NCI-H345 treated with DMSO at 0.1 percent for 48 hours (cell line): ENCODE measurements at regions not wholly inside any gene's neighbourhood (a gene's known extent, or its start where the extent isn't known, plus 50 kb on each side); places are given as distances from the start of the nearest gene placed in this dataset.
"Not testable (repeated sequence)": the region's sequence is repeated elsewhere in the genome, so short reads cannot be mapped to it uniquely, and the experiment has no call there.

Source experiments
- DNase-seq: peaks from one replicate; lab custom pipeline; 2025; ENCODE audit not compliant: unreplicated experiment; lab: John Stamatoyannopoulos, UW

DNA sequence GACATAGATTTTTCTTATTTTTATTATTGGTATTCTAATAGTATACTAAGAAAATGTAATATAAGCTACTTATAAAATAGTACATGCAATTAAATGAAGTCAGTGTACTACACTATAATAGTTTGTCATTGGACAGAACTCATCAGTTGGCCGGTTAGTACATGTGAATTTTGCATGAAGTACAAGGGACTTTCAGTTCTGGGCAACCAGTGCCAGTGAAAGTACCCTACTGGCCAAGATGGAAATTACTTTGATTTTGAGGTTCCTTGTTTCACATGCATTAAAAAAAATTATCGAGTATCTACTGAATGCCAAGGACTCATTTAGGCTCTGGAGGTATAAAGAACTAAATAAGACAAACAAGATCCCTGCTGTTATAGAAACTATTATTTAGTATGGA is 213.4 kb upstream of the ELL2 start:
- DNase-seq, result no peak

GRCh38 chr5:96173366-96173765 is 211.7 kb upstream of the ELL2 start:
- no peak for DNase-seq

GRCh38 chr5:96172436-96172835 is 210.8 kb upstream of the ELL2 start:
- DNase-seq, result no peak

DNA sequence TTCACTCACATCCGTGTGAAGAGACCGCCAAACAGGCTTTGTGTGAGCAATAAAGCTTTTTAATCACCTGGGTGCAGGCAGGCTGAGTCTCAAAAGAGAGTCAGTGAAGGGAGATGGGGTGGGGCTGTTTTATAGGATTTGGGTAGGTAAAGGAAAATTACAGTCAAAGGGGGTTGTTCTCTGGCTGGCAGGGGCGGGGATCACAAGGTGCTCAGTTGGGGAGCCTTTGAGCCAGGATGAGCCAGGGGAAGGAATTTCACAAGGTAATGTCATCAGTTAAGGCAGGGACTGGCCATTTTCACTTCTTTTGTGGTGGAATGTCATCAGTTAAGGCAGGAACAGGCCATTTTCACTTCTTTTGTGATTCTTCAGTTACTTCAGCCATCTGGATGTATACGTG is 210.3 kb upstream of the ELL2 start:
- not testable (repeated sequence) for DNase-seq

DNA sequence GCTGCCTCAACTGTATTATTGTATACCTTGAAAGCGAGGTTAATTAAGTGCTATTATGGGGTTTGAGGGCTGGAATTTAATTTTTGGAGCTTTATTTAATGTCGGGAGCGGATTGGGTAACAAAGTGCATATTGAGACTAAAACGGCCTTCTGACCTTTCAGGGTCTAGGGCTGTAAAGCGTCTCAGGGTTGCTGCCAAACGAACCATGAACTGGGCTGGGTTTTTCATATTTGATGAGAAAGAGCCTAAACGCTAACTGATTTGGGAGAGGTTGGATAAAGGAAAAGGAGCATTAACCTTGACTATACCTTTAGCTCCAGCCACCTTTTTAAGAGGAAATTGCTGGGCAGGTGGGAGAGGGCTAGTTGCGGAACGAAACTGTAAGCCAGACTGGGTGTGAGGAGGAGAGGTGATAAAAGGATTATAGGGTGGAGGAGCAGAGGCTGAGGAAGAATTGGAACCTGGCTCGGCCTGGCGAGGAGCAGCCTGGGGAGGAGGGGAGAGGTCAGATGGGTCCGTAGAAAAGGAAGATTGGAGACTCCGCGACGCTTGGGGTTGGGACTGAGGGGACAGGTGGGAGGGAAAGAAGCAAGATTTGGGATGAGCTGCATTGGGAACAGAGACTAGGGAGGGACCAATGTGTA is 209.0 kb upstream of the ELL2 start:
- DNase-seq, result not testable (repeated sequence)

DNA sequence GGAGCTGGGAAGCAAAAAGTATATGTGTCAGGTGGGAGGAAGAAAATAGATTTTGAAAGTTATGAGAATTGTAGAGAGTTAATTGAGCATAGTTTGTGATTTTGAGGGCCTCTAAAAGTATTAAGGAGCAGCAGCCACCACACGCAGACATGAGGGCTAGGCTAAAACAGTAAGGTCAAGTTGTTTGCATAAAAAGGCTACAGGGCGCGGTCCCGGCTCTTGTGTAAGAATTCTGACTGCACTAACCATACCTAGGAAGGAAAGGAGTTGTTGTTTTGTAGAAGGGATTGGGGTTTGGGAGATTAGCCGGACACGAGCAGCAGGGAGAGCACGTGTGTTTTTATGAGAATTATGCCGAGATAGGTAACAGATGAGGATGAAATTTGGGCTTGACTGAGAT is 207.2 kb upstream of the ELL2 start:
- DNase-seq, result not testable (repeated sequence)

GRCh38 chr5:96159043-96159442 is 197.4 kb upstream of the ELL2 start:
- no peak for DNase-seq

DNA sequence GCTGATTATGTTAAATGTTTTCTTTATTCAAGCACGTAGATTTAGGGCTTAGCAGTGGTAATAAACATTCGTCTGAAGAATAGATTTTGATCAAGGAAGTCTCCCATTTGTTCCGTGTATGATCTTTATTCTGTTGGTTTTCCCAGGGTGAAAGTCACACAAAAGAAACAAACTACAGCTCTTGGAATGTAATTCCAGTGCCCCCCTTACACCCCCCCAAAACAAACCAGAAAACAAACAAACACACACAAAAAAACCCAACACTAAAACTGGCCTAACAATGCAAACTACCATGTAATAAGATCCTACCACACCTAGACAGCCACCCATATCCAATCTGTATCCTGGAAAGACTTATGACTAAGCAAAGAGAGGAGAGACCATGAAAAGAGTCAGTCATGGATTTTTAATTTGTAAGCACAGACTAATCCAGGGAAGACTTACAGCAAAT is 196.2 kb upstream of the ELL2 start:
- DNase-seq, result no peak

DNA sequence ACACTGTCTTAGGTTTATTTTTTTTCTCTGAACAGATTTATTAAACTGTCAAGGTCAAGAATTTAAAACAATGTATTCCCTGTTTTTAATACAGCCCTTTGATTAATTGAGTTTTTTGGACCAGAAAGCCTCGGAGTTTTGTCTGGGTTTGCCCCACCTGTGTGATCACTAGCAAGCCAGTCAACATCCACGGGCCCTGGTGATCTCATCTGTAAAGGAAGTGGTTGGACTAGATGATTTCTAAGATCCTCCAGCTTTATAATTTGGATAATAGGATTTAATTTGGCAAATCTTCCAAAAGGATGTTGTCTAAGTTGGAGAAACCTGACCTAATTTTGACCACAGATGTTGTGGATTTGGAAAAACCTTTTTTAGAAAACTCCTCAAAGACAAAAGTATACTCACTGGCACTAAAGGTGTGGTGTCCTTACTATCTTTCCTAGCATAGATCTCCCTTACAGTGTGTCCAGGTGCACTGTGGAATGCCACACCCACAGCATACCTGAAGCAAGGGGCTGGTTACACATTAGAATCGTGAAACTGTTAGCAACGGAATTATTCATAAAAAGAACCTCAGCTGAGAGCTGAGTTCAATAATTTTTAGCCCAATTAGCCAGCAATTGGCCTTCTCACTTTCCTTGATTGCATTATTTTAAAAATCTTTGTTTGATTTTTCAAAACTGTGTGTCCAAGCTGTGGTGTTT is 195.6 kb upstream of the ELL2 start:
- no peak for DNase-seq

GRCh38 chr5:96155147-96155546 is 193.5 kb upstream of the ELL2 start:
- DNase-seq, result no peak

DNA sequence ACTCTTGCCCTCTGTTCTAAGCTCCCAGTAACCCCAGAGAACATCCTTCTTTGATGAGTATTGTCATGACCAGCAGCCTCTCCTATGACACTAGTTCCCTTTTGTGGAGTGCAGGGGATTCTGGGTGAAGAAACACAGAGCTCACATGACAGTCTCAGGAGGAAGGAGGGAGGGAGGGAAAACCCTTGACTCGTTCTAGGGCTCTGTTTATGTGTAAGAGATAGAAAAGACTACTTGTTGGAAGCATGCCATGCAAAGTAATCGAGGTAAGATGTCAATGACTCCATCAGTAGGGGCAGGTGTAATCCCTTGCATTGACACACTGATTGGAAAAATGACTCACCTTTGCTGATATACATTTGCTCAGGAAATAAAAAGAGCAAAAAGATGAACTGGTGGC is 190.2 kb upstream of the ELL2 start:
- no peak for DNase-seq

GRCh38 chr5:96150007-96150406 is 188.4 kb upstream of the ELL2 start:
- DNase-seq, result no peak

DNA sequence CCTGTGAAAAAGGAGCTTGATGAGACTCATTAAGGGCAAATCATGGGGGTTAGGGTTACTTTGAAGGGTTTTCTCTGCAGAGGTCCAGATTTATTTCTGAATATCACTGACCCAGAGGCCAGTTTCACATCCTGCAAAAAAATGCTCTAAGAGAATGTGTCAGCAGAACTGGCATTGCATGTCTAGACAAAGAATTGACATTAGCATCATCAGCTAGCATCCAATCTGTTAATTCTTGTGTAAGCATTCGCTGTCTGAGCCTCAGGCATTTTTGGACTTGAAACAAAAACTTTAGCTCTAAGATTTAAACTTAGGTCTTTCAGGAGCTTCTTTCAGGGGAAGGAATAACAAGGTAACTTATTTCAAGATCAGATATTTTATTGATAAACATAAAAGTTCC is 187.9 kb upstream of the ELL2 start:
- no peak for DNase-seq

- DNase-seq, result no peak
These were observed 187.4 kb upstream of the ELL2 start for GRCh38 chr5:96149021-96149420.

DNA sequence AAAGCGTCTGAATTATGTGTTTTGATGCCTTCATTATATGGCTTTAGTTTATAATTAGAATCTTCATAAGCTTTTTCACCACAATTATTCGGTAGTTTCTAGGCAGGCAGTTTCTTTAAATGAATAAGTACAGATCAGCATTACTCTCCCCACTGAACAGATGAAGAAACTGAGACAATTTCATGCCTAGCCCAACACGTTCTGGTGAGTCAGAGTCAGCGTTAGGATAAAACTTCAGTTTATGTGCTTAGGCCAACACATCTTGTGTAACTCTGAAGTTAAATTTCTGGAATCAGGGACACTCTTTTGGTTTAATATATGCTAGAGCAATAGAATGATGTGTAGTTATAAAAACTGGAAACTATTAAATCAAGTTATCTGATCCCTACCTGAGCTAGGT is 186.7 kb upstream of the ELL2 start:
- no peak for DNase-seq

DNA sequence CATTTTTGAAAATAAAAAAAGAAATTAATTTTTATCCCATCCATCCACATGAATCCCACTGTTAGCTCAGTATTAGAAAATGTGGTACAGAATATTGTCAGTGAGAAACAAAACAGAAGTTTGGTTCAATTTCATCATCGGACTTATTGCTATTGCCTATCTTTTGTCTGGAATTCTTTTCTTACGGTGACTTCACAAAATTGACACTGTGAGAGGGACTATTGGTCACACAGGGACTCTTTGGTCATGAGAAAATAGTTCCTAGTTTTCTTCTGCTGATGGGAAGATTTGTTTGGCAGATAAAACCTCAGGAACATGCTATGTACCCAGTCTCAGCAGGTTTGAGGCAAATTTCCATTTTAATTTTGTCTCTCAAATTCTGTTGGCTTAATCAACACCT is 186.2 kb upstream of the ELL2 start:
- no peak for DNase-seq

DNA sequence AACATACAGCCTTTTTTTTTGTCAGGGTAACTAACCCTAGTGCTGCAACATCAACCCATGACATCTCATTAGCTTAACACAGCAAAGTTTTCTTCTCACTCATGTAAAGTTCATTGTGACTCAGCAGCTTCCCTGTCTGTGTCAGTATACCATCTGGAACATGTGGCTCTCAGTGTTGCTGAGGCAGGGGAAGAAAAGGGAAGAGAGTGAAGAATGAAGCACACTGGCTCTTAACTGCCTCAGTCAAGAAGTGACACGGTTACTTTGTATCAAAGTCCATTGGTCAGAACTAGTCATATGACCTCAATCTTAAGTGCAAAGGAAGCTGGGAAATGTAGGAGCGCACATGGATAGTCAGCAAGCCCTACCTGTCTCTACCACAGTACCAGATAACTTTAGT is 185.0 kb upstream of the ELL2 start:
- no peak for DNase-seq

- no peak for DNase-seq
These were observed 182.6 kb upstream of the ELL2 start for GRCh38 chr5:96144289-96144688.

DNA sequence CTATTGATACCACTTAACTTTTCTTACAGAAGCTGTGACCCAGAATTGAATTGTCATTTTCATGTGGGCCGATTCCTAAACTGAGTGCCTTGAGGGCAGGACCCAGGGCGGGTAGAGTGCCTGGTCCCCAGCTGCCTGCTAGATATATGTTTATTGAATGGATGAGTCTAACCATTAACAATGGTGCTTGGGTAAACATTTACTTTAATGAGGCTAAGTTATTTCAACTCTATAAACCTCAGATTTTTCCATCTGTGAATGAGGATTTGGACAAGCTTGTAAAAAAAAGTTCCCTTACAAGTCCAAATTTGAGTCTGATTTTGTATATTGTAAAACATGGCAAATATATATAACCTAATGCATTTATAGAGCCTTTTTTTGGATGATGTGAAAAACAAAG is 181.8 kb upstream of the ELL2 start:
- no peak for DNase-seq

DNA sequence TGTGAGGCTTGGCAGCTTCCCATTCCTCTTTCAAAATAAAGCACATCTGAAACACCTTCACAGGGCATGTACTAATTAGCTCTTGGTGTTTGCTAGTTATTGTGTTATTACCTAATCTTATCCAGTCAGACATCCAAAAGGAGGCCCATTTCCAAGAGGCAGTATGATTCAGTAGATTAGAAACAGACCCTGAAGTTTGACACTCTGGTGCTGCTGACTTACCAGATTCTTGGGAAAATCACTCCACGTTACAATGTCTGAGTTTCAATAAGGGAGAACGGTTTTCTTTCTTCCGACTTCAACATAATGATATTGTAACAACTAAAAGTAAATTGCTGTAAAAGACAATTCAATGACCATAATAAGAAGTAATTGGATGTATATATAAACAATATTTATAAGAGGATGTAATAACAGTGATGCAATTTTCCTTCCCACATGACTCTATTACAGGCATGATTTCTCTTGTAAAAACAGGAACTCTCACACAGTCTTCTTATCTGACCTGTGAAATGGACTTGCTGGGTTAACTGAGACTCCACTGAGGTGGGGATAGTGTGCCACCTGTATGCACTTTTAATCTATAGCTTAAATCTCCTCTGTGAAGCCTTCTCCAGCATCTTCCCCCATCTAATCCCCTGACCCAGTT is 181.3 kb upstream of the ELL2 start:
- no peak for DNase-seq

DNA sequence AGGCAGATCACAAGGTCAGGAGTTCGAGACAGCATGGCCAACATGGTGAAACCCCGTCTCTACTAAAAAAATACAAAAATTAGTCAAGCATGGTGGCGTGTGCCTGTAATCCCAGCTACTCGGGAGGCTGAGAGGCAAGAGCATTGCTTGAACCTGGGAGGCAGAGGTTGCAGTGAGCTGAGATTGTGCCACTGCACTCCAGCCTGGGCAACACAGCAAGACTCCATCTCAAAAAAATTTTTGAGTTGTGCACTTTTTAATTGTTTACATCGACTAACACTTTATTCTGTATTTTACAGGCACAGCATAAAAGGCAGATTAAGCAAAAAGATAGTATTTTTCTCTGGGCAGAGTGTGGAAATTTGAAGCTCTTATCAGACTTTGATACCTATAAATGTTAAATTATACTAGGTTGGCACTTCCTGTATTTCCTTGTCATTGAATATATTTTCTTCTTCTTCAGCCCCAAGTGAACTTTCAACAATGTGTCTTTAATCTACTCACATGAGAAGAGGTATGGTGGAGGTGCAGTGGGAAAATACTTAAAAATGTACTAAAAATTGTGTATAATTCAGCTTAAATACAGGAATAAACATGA is 180.6 kb upstream of the ELL2 start:
- DNase-seq, result no peak

DNA sequence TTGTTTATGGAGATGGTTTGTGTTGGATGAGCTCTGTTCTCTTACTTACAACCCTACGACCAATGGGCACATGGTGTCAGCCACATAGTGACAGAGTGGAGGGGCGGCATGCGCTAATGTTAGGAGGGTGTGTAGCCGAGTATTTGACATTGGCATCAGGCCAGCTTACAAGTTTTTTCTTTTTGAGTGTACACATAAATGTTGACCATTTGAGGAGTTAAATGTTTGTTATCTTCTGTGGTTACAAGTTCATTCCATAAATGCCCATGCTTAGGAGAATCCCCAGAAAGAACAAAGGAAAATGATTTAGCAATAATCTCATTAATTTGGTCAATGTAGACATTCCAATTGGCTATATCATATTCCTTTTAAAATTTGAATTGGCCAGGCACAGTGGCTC is 180.1 kb upstream of the ELL2 start:
- no peak for DNase-seq
